ENCODE measurements at regions not wholly inside any gene's neighbourhood (a gene's known extent, or its start where the extent isn't known, plus 50 kb on each side); places are given as distances from the start of the nearest gene placed in this dataset.

DNA sequence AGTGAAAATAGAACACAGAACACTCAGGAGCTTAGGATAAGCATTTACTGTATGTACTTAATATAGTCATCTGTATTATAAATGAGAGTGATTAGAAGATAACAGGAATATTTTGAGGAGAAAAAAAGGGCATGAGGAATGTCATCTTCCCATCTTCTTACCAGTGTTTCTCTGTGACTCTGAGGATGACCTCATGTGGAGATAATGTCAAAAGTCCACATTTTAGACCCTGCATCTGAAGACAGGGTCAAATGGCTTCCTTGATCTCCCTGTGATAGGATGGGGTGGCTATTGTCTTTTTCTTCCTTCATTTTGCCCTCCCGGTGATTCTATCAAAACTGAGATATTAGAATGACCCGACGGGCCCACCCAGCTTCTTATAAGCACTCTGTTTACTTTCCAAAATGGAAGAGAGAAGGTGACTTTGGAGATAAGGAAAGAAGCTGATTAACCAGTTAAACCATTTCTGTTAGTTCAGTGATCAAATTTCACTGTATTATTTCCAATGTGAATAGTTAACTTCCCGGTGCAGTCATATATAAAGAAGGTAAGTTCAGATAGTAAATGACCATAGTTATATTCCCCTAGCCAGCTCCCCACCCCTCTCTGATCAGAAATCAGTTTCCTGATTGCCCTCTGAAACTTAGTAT lies 115.7 kb upstream of the SALL4 start:
- DNase-seq: no peak

DNA sequence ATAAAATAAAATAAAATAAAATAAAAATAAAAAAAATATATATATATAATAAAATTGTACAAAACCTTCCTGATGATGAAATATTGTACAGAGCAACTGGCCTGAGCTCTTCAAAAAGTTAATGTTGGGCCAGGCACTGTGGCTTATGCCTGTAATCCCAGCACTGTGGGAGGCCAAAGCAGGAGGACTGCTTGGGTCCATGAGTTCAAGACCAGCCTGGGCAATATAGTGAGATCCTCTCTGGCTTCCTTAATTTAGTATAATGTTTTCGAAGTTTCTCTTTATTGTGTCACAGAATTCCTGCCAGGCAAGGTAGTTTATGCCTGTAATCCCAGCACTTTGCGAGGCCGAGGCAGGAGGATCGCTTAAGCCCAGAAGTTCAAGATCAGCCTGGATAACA lies 113.9 kb upstream of the SALL4 start:
- no peak for DNase-seq

DNA sequence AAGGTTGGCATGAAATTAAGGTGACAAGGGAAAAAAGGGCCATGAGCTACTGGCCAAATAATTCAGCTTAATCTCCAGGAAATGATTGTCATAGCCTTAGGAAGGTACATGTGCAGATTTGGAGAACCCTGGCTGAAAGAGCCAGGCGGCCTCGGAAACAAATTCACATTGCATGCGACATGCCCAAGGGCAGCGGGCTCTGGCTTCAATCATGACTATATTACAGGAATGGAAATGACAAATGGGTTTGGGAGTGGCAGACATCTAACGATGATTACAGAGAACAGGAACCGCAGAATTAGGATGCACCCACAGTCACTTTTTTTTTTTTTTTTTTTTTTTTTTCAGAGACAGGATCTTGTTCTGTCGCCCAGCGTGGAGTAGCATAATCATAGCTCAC lies 112.4 kb upstream of the SALL4 start:
- peak; percentile 11 for DNase-seq

DNA sequence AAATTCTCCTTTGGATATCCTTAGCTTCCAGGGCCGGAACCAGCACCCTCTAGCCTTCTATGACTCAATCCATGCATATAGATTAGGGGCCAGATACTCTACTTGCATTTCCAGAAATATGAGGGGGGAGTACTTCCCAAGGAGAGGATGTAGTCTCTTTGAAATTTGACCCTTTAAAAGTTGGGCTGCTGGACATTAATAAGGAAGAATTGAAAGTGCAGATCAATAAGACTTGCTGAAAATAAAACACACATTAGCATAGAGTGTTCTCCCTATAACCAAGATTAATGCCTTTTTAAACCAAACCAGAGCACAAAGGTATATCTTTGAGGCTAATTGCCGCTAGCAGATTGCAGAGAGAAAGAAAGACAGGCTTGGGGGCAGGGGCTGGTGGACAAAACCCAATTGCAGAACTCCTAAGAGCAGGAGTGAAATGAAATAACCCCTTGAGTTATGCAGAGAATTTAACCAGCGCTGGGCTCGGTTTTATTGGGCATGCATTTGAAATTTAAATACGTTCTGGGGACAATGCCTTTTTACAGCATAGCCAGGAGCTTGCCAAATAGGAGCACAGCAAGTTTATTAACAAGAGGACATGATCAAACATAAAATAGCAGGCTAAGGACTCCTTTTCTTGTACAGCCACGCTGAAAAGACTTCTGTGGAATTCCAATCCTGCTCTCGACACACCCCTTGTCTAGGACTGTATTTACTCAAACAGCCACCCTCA lies 108.2 kb upstream of the SALL4 start:
- no peak for DNase-seq

- DNase-seq: no peak
Measured at GRCh38 chr20:51906679-51907078, 104.4 kb upstream of the SALL4 start.

DNA sequence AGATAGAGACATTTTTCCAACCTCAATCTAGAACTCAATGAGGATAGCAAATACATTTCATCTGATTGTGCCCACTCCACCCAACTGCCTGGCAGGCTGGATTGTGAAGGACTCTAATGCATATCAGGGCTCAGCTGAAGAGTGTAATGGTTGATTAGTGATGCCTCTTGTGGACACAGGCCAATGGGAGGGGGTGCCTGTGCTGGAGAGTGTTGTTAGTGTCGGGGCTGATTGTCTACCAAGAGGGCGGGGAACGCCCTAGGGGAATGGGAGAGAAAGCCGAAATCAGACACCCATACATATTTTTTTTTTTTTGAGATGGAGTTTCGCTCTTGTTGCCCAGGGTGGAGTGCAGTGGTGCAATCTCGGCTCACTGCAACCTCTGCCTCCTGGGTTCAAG lies 103.7 kb upstream of the SALL4 start:
- no peak for DNase-seq

DNA sequence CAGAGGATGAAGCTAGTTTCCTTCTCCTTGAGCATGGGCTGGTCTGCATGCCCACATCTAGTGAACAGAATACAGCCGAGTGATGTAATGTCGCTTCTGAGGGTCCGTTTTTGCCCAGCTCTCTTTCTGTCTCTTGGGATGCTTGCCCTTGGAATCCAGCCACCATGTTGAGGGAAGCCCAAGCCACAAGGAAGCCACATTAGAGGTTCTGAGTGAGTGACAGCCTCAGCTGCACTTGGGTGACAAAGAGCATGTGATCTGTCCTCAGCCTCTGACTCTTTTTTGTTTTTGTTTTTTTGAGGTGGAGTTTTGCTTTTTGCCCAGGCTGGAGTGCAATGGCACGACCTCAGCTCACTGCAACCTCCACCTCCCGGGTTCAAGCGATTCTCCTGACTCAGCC lies 100.6 kb upstream of the SALL4 start:
- no peak for DNase-seq

- DNase-seq: no peak
Measured at GRCh38 chr20:51900443-51900842, 98.1 kb upstream of the SALL4 start.

DNA sequence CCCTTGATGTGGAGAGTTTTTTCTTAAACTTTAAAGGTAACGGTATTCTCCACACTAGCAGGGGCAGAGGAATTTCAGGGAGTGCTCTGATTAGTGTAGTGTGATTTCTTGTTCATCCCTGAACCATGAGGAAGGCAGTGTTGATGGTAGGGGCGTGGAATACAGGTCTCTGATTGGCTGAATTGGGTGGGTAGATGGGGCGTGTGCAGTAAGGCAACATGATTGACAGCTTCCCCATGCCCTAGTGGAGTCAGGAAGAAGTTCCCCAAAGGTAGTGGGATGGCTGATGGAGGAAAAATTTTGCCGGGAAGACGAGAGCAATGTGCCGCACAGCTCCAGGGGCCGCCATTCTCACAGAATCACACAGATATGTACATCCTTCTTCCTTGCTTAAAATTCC lies 97.4 kb upstream of the SALL4 start:
- DNase-seq: no peak

DNA sequence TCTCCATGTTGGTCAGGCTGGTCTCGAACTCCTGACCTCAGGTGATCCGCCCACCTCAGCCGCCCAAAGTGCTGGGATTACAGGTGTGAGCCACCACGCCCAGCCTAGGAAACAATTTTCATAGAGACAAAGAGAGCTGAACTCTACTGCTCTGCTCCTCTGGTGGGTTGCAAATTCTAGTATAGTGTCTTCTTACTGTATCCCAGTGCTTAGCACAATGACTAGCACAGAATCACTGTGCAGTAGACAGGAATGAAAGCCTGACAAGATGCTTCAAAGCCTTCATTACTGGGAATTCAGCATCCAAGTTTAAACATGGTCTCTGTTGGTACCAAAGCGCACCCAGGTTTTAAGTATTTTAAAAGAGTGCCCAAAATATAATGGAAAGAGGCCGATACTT lies 96.5 kb upstream of the SALL4 start:
- DNase-seq: no peak

DNA sequence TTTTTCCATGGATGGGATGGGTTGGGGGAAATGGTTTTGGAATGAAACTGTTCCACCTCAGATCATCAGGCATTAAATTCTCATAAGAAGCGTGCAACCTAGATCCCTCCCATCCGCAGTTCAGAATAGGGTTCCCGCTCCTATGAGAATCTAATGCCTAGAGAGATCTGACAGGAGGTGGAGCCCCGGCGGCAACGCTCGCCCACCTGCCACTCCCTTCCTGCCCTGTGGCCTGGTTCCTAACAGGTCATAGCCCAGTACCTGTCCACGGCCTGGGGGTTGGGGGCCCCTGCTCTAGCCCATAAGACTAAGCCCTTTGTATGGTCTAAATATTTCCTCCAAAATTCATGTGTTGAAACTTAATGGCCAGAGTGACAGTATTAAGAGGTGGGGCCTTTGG lies 92.3 kb upstream of the SALL4 start:
- no peak for DNase-seq

DNA sequence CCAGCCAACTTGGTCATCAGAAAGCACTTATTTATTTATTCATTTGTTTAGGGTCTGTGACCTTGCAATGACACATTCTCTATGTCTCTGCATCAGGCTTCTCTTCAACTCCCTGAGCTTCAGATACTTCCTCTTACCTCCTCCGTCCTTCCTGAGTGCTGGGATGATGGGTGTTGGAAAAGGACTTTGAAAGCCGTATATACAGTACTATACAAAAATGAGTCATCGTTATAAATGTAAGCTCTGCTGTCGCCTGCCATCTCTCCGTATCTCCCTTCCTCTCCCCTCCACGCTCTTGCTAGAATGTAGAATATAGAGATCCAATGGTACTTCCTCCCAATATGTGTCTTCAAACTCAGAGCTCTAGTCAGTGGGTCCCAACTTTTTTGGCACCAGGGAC lies 91.9 kb upstream of the SALL4 start:
- no peak for DNase-seq

DNA sequence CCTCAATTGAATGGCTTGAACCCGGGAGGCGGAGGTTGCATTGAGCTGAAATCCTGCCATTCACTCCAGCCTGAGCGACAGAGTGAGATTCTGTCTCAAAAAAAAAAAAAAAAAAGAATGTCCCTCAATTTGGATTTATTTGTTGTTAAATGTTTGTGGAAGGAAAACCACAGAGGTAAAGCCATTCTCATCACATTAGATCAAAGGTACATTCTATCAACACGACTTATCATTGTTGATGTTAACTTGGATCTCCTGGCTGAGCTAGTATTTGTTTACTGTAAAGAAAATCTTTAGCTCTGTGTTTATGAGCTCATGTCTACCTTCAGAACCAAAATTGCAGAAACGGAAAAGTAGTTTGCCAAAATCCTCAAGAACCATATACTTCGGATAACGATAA lies 91.4 kb upstream of the SALL4 start:
- DNase-seq: no peak

GRCh38 chr20:51890003-51890402 lies 87.7 kb upstream of the SALL4 start:
- DNase-seq: no peak

DNA sequence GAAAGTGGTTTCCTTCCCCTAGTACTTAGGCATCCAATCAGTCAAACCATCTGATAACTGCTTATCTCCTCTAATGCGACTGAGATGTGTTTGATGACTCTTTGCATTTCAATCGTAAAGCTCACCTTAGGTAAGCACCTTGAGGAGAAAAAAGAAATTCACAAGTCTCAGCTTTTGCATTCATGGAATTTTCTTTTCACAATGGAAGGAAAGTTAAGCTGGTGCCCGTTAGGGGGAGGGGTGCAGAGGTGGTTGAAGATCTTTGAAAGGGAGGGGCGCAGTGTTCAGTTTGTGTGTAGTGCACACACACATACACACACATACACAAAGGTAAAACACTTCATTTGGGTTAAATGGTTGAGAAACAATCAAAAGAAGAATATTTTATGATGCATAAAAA lies 87.1 kb upstream of the SALL4 start:
- DNase-seq: no peak

DNA sequence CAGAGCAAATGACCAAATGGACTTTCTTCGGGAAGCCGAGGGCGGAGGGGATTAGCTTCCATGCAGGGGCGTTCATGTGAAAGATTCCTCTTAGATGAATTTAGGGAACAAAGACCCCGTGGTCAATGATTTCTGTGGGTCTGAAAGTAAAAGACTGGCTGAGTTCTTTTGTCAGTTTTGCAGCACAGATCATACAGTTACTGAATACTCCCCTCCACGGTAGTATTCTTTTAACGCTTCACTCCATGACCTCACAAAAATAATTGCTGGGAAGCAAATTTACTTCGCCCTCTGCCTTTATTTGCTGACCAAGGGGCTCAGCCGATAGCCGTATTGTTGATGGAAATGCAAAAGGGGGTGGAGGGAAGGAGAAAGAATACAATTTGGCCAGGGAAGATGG lies 86.0 kb upstream of the SALL4 start:
- peak; percentile 61 for DNase-seq

DNA sequence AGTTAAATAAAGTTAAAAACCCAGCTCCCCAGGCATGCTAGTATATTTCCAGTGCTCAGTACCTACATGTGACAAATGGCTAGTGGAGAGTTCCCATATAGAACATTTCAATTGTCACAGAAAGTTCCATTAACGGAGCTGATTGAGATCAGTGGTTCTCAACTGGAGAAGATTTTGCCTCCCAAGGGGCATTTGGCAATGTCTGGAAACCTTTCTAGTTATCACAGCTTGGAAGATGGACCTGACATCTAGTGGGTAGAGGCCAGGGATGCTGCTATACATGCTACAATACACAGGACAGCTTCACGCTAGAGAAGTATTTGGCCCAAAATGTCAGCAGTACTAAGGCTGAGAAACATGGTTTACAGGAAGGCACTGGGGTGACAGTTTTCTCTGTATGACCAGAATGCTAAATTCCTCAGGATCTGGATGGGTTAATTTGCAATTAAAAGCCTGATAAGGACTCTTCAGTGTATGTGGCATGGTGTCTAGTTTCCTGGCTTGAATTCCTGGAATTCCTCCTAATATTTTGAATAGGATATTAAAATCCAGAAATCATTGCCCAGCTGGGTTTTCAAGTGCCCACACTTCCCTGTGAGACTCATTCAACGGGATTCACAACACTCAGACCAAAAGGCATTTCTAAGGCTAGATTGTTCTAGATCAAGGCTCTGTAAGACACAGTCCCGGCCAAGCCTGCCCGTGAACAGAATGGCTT lies 84.7 kb upstream of the SALL4 start:
- no peak for DNase-seq

DNA sequence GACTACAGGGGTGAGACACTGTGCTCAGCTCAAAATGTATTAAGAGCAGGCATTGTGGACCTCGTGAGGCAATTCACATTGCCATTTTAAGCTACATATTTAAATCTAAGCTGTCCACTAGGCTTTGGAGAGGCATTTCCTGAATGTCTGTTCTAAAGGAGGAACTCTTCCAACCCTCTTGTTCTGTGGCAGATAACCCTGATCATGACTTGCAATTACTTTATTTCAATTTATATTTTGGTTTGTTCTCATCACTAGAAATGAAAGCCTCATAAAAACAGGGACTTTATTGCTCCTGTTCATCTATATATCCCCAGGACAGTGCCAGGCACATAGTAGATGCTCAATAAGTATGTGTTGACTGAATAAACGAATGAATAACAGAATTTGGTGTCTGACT lies 84.0 kb upstream of the SALL4 start:
- no peak for DNase-seq

DNA sequence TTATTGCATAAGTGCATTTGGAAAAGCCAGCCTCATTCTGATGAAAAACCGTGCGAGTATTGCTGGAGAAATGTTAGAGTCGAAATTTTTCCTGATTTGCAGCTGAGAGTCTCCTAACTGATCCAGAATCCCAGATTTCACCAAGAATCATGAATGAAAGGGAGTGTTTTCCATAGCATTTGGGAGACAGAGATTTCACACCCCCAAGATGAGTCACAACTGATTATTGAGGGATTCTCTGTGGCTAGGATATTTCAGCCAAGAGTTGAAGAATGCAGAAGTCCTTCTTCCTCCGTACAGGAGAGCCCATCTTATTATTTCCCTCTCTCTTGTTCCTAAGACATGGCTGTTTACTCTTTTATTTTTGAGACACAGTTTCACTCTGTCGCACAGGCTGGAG lies 82.2 kb upstream of the SALL4 start:
- no peak for DNase-seq

DNA sequence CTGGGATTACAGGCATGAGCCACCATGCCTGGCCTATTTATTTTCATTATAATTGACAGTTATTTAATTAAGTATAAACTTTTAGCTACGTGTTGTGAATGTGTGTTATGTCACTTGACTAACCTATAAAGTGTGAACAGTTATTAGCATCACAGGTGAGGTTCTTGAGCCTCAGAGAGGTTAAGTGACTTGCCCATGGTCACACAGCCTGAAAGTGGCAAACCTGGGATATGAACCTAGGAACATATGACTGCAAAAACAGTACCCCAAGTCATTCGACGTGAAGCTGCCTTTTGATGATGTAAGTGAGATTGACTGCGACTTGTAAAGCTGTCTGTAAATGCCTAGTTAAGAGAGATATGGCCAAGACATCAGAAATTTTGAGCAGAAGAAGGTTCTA lies 77.9 kb upstream of the SALL4 start:
- DNase-seq: no peak

GRCh38 chr20:51876313-51876940 lies 74.1 kb upstream of the SALL4 start:
- no peak for DNase-seq

DNA sequence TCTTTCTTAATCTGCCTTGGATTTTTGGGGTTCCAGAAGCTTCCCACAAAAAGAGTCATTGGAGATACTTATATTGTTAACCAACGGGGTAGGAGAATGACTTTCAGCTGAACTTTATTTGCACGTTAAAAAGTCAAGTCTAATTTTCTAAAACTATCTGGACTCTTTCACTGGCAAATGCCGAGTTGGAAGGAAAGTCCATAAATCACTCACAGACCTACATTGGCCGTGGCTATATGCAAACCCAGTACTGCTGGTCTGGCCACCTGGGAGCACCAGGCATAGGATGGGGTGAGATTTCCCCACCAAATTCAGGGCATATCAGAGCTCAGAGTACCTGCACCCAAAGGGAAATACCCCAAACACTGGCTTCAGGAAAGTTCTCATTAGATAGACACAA lies 71.3 kb upstream of the SALL4 start:
- DNase-seq: no peak

- no peak for DNase-seq
Measured at GRCh38 chr20:51871943-51872342, 69.6 kb upstream of the SALL4 start.

- no peak for DNase-seq
Measured at GRCh38 chr20:51869002-51869401, 66.7 kb upstream of the SALL4 start.

Data from eye (tissue), 1 donor.